DND-41 (cell line): ENCODE measurements at regions not wholly inside any gene's neighbourhood (a gene's known extent, or its start where the extent isn't known, plus 50 kb on each side); places are given as distances from the start of the nearest gene placed in this dataset.

ENCODE experiments used
- CTCF ChIP-seq: IDR thresholded peaks from 2 replicates; pipeline ENCODE4 v1.5.1; 2012; ENCODE audit warnings: borderline replicate concordance, low read length, moderate library complexity, mild to moderate bottlenecking; ENCODE audit not compliant: poor library complexity, severe bottlenecking; ENCODE audit errors: extremely low read depth
- EZH2 ChIP-seq: IDR thresholded peaks from 3 replicates; pipeline ENCODE4 v1.6.1; 2012; ENCODE audit warnings: borderline replicate concordance, low read depth, mild to moderate bottlenecking, moderate library complexity, low read length, inconsistent platforms; ENCODE audit not compliant: severe bottlenecking

DNA sequence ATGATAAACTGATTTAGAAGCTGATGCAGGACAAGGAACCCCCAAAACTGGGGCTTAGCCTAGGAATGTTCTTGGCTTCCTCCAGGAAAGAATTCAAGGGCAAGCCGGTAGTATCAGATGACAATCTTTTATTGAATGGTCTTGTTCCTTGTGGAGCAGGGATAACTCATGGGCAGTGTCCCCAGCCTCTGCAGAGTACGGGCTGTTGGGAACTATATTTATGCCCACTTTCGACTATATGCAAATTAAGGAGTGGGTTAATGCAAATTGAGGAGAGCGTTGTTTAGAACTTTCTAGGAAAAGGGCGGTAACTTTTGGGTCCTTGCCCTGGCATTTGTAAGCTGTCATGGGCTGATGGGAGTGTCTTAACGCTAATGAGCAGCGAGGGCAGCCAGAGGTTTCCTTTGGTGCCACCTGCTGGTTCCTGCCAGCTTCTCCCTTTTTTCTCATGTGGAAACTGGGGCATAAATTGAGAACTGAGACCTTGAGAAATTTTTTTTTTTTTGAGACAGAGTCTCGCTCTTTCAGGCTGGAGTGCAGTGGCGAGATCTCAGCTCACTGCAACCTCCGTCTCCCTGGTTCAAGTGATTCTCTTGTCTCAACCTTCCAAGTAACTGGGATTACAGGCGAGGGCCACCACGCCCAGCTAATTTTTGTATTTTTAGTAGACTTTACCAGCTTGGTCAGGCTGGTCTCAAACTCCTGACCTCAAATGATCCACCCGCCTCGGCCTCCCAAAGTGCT is 79.4 kb upstream of the ABCC4 start:
- no peak for TF ChIP-seq EZH2
- peak; percentile 76 for TF ChIP-seq CTCF
